ENCODE measurements at regions not wholly inside any gene's neighbourhood (a gene's known extent, or its start where the extent isn't known, plus 50 kb on each side); places are given as distances from the start of the nearest gene placed in this dataset.
"Not testable (repeated sequence)": the region's sequence is repeated elsewhere in the genome, so short reads cannot be mapped to it uniquely, and the experiment has no call there.

- DNase-seq (ENCODE audit: low spot score in 2 of 2): no peak
- ATAC-seq (replicated peaks; ENCODE audit: extremely low read depth, poor library complexity, severe bottlenecking): no peak
- H3K4me3 Mint-ChIP-seq: no peak overlapping the region
- no peaks in the 10 kb centered on the region for H3K4me1 Mint-ChIP-seq
- no peaks in the 10 kb centered on the region for H3K27me3 Mint-ChIP-seq
- no peaks in the 10 kb centered on the region for H3K9me3 Mint-ChIP-seq
- H3K36me3 Mint-ChIP-seq (ENCODE audit: insufficient read depth): no peaks in the 10 kb centered on the region
- no peak overlapping the region for H3K27ac Mint-ChIP-seq (ENCODE audit: low read depth)
Measured at GRCh38 chrX:20672476-20672875, 405.8 kb upstream of the RPS6KA3 start.

GRCh38 chrX:20671746-20672145 lies 405.0 kb upstream of the RPS6KA3 start:
- not testable (repeated sequence) for H3K27me3 Mint-ChIP-seq; H3K27ac Mint-ChIP-seq (ENCODE audit: low read depth); ATAC-seq (replicated peaks; ENCODE audit: extremely low read depth, poor library complexity, severe bottlenecking); H3K4me1 Mint-ChIP-seq; H3K9me3 Mint-ChIP-seq; H3K4me3 Mint-ChIP-seq; H3K36me3 Mint-ChIP-seq (ENCODE audit: insufficient read depth); DNase-seq (ENCODE audit: low spot score in 2 of 2)

- H3K36me3 Mint-ChIP-seq (ENCODE audit: insufficient read depth): no peaks in the 10 kb centered on the region
- no peaks in the 10 kb centered on the region for H3K27me3 Mint-ChIP-seq
- no peaks in the 10 kb centered on the region for H3K9me3 Mint-ChIP-seq
- H3K27ac Mint-ChIP-seq (ENCODE audit: low read depth): no peak overlapping the region
- no peaks in the 10 kb centered on the region for H3K4me1 Mint-ChIP-seq
- no peak for DNase-seq (ENCODE audit: low spot score in 2 of 2)
- no peak overlapping the region for H3K4me3 Mint-ChIP-seq
- ATAC-seq (replicated peaks; ENCODE audit: extremely low read depth, poor library complexity, severe bottlenecking): no peak
Measured at GRCh38 chrX:20670611-20671010, 403.9 kb upstream of the RPS6KA3 start.

GRCh38 chrX:20668550-20668949 lies 401.8 kb upstream of the RPS6KA3 start:
- no peaks in the 10 kb centered on the region for H3K27me3 Mint-ChIP-seq

GRCh38 chrX:20666331-20666730 lies 399.6 kb upstream of the RPS6KA3 start:
- no peak for DNase-seq (ENCODE audit: low spot score in 2 of 2)

More at GRCh38 chrX:20668550-20668949, 401.8 kb upstream of the RPS6KA3 start:
- H3K27ac Mint-ChIP-seq (ENCODE audit: low read depth): no peak overlapping the region
- no peaks in the 10 kb centered on the region for H3K9me3 Mint-ChIP-seq
- ATAC-seq (replicated peaks; ENCODE audit: extremely low read depth, poor library complexity, severe bottlenecking) (no peak), DNase-seq (ENCODE audit: low spot score in 2 of 2) (no peak)
- H3K4me1 Mint-ChIP-seq: no peaks in the 10 kb centered on the region
- H3K36me3 Mint-ChIP-seq (ENCODE audit: insufficient read depth): no peaks in the 10 kb centered on the region
- H3K4me3 Mint-ChIP-seq: no peak overlapping the region

GRCh38 chrX:20665481-20665880 lies 398.8 kb upstream of the RPS6KA3 start:
- Mint-ChIP-seq H3K27me3 (no peaks in the 10 kb centered on the region), H3K27ac (ENCODE audit: low read depth) (no peak overlapping the region), H3K9me3 (no peaks in the 10 kb centered on the region), H3K36me3 (ENCODE audit: insufficient read depth) (no peaks in the 10 kb centered on the region), H3K4me1 (no peaks in the 10 kb centered on the region), H3K4me3 (no peak overlapping the region)
- ATAC-seq (replicated peaks; ENCODE audit: extremely low read depth, poor library complexity, severe bottlenecking) (no peak), DNase-seq (ENCODE audit: low spot score in 2 of 2) (no peak)

More at GRCh38 chrX:20666331-20666730, 399.6 kb upstream of the RPS6KA3 start:
- Mint-ChIP-seq H3K9me3 (no peaks in the 10 kb centered on the region), H3K4me3 (no peak overlapping the region), H3K27ac (ENCODE audit: low read depth) (no peak overlapping the region), H3K4me1 (no peaks in the 10 kb centered on the region), H3K27me3 (no peaks in the 10 kb centered on the region), H3K36me3 (ENCODE audit: insufficient read depth) (no peaks in the 10 kb centered on the region)
- ATAC-seq (replicated peaks; ENCODE audit: extremely low read depth, poor library complexity, severe bottlenecking): no peak

GRCh38 chrX:20664774-20665173 lies 398.1 kb upstream of the RPS6KA3 start:
- Mint-ChIP-seq H3K36me3 (ENCODE audit: insufficient read depth) (no peaks in the 10 kb centered on the region), H3K4me3 (no peak overlapping the region), H3K4me1 (no peaks in the 10 kb centered on the region), H3K27me3 (no peaks in the 10 kb centered on the region), H3K9me3 (no peaks in the 10 kb centered on the region), H3K27ac (ENCODE audit: low read depth) (no peak overlapping the region)
- DNase-seq (ENCODE audit: low spot score in 2 of 2) (no peak), ATAC-seq (replicated peaks; ENCODE audit: extremely low read depth, poor library complexity, severe bottlenecking) (no peak)

- ATAC-seq (replicated peaks; ENCODE audit: extremely low read depth, poor library complexity, severe bottlenecking) (no peak), DNase-seq (ENCODE audit: low spot score in 2 of 2) (no peak)
- no peak overlapping the region for H3K27ac Mint-ChIP-seq (ENCODE audit: low read depth)
- no peaks in the 10 kb centered on the region for H3K9me3 Mint-ChIP-seq
- H3K4me1 Mint-ChIP-seq: no peaks in the 10 kb centered on the region
- no peaks in the 10 kb centered on the region for H3K27me3 Mint-ChIP-seq
- H3K4me3 Mint-ChIP-seq: no peak overlapping the region
- no peaks in the 10 kb centered on the region for H3K36me3 Mint-ChIP-seq (ENCODE audit: insufficient read depth)
Measured at GRCh38 chrX:20664131-20664530, 397.4 kb upstream of the RPS6KA3 start.

- ATAC-seq (replicated peaks; ENCODE audit: extremely low read depth, poor library complexity, severe bottlenecking) (no peak), DNase-seq (ENCODE audit: low spot score in 2 of 2) (no peak)
- H3K27ac Mint-ChIP-seq (ENCODE audit: low read depth): no peak overlapping the region
- H3K27me3 Mint-ChIP-seq: no peaks in the 10 kb centered on the region
- no peaks in the 10 kb centered on the region for H3K4me1 Mint-ChIP-seq
- H3K9me3 Mint-ChIP-seq: no peaks in the 10 kb centered on the region
- H3K4me3 Mint-ChIP-seq: no peak overlapping the region
- no peaks in the 10 kb centered on the region for H3K36me3 Mint-ChIP-seq (ENCODE audit: insufficient read depth)
Measured at GRCh38 chrX:20663336-20663735, 396.6 kb upstream of the RPS6KA3 start.

- ATAC-seq (replicated peaks; ENCODE audit: extremely low read depth, poor library complexity, severe bottlenecking) (no peak), DNase-seq (ENCODE audit: low spot score in 2 of 2) (no peak)
- H3K27me3 Mint-ChIP-seq: no peaks in the 10 kb centered on the region
Measured at GRCh38 chrX:20656721-20657120, 390.0 kb upstream of the RPS6KA3 start.

GRCh38 chrX:20654596-20655106 lies 387.9 kb upstream of the RPS6KA3 start:
- H3K4me1 Mint-ChIP-seq: no peaks in the 10 kb centered on the region
- no peak for ATAC-seq (replicated peaks; ENCODE audit: extremely low read depth, poor library complexity, severe bottlenecking)

More at GRCh38 chrX:20656721-20657120, 390.0 kb upstream of the RPS6KA3 start:
- no peak overlapping the region for H3K27ac Mint-ChIP-seq (ENCODE audit: low read depth)
- H3K4me3 Mint-ChIP-seq: no peak overlapping the region
- no peaks in the 10 kb centered on the region for H3K4me1 Mint-ChIP-seq
- H3K36me3 Mint-ChIP-seq (ENCODE audit: insufficient read depth): no peaks in the 10 kb centered on the region
- H3K9me3 Mint-ChIP-seq: no peaks in the 10 kb centered on the region

GRCh38 chrX:20653070-20653469 lies 386.4 kb upstream of the RPS6KA3 start:
- Mint-ChIP-seq H3K27ac (ENCODE audit: low read depth) (no peak overlapping the region), H3K4me1 (no peaks in the 10 kb centered on the region), H3K4me3 (no peak overlapping the region), H3K36me3 (ENCODE audit: insufficient read depth) (no peaks in the 10 kb centered on the region), H3K9me3 (no peaks in the 10 kb centered on the region), H3K27me3 (no peaks in the 10 kb centered on the region)
- DNase-seq (ENCODE audit: low spot score in 2 of 2) (no peak), ATAC-seq (replicated peaks; ENCODE audit: extremely low read depth, poor library complexity, severe bottlenecking) (no peak)

More at GRCh38 chrX:20654596-20655106, 387.9 kb upstream of the RPS6KA3 start:
- Mint-ChIP-seq H3K9me3 (no peaks in the 10 kb centered on the region), H3K4me3 (no peak overlapping the region), H3K36me3 (ENCODE audit: insufficient read depth) (no peaks in the 10 kb centered on the region), H3K27me3 (no peaks in the 10 kb centered on the region), H3K27ac (ENCODE audit: low read depth) (no peak overlapping the region)
- DNase-seq (ENCODE audit: low spot score in 2 of 2): no peak

- DNase-seq (ENCODE audit: low spot score in 2 of 2) (no peak), ATAC-seq (replicated peaks; ENCODE audit: extremely low read depth, poor library complexity, severe bottlenecking) (no peak)
- Mint-ChIP-seq H3K36me3 (ENCODE audit: insufficient read depth) (no peaks in the 10 kb centered on the region), H3K4me1 (no peaks in the 10 kb centered on the region), H3K9me3 (peaks cover 3% of the 10 kb centered on the region), H3K4me3 (no peak overlapping the region), H3K27ac (ENCODE audit: low read depth) (no peak overlapping the region), H3K27me3 (peaks cover 9% of the 10 kb centered on the region)
Measured at GRCh38 chrX:20641954-20642353, 375.2 kb upstream of the RPS6KA3 start.

GRCh38 chrX:20639115-20639514 lies 372.4 kb upstream of the RPS6KA3 start:
- H3K9me3 Mint-ChIP-seq: peaks cover 3% of the 10 kb centered on the region
- H3K4me3 Mint-ChIP-seq: no peak overlapping the region
- H3K27ac Mint-ChIP-seq (ENCODE audit: low read depth): no peak overlapping the region
- no peaks in the 10 kb centered on the region for H3K36me3 Mint-ChIP-seq (ENCODE audit: insufficient read depth)
- DNase-seq (ENCODE audit: low spot score in 2 of 2) (no peak), ATAC-seq (replicated peaks; ENCODE audit: extremely low read depth, poor library complexity, severe bottlenecking) (no peak)
- H3K27me3 Mint-ChIP-seq: peaks cover 9% of the 10 kb centered on the region
- H3K4me1 Mint-ChIP-seq: no peaks in the 10 kb centered on the region
